ENCODE measurements at regions not wholly inside any gene's neighbourhood (a gene's known extent, or its start where the extent isn't known, plus 50 kb on each side); places are given as distances from the start of the nearest gene placed in this dataset.

- H3K4me3 ChIP-seq (ENCODE audit: low read length in 2 of 2) = no peak overlapping the region
- no peaks in the 10 kb centered on the region for H3K36me3 ChIP-seq (ENCODE audit: control insufficient read depth in 2 of 2, insufficient read depth in 2 of 2, low read length in 1 of 2)
- 98% methylated on average over 3 of the region's 3 CpGs for WGBS
- no peaks in the 10 kb centered on the region for H3K9me3 ChIP-seq (ENCODE audit: control insufficient read depth in 2 of 2, insufficient read depth in 1 of 2, low read length in 1 of 2)
- no peaks in the 10 kb centered on the region for H3K4me1 ChIP-seq (ENCODE audit: control insufficient read depth in 2 of 2, insufficient read depth in 2 of 2, low read length in 2 of 2)
- no peaks in the 10 kb centered on the region for H3K27me3 ChIP-seq (ENCODE audit: control insufficient read depth in 2 of 2, insufficient read depth in 1 of 2, low read length in 1 of 2)
- no peak for DNase-seq (ENCODE audit: low read depth in 6 of 9, low spot score in 9 of 9)
- H3K27ac ChIP-seq (ENCODE audit: low read depth in 1 of 2, low read length in 1 of 2) = no peak overlapping the region
Measured at GRCh38 chr6:45795678-45796077, 220.0 kb downstream of the CLIC5 start.

- no peak for DNase-seq (ENCODE audit: low read depth in 6 of 9, low spot score in 9 of 9)
- Histone ChIP-seq H3K27ac (ENCODE audit: low read depth in 1 of 2, low read length in 1 of 2) (no peak overlapping the region), H3K36me3 (ENCODE audit: control insufficient read depth in 2 of 2, insufficient read depth in 2 of 2, low read length in 1 of 2) (no peaks in the 10 kb centered on the region), H3K4me3 (ENCODE audit: low read length in 2 of 2) (no peak overlapping the region), H3K9me3 (ENCODE audit: control insufficient read depth in 2 of 2, insufficient read depth in 1 of 2, low read length in 1 of 2) (no peaks in the 10 kb centered on the region), H3K27me3 (ENCODE audit: control insufficient read depth in 2 of 2, insufficient read depth in 1 of 2, low read length in 1 of 2) (no peaks in the 10 kb centered on the region), H3K4me1 (ENCODE audit: control insufficient read depth in 2 of 2, insufficient read depth in 2 of 2, low read length in 2 of 2) (no peaks in the 10 kb centered on the region)
- WGBS = 95% methylated on average over 3 of the region's 3 CpGs
Measured at GRCh38 chr6:45794465-45794864, 221.2 kb downstream of the CLIC5 start.

GRCh38 chr6:45791211-45792168 lies 224.2 kb downstream of the CLIC5 start:
- 97% methylated on average over 4 of the region's 4 CpGs for WGBS
- Histone ChIP-seq H3K27ac (ENCODE audit: low read depth in 1 of 2, low read length in 1 of 2) (no peak overlapping the region), H3K27me3 (ENCODE audit: control insufficient read depth in 2 of 2, insufficient read depth in 1 of 2, low read length in 1 of 2) (no peaks in the 10 kb centered on the region), H3K4me3 (ENCODE audit: low read length in 2 of 2) (no peak overlapping the region), H3K36me3 (ENCODE audit: control insufficient read depth in 2 of 2, insufficient read depth in 2 of 2, low read length in 1 of 2) (no peaks in the 10 kb centered on the region), H3K9me3 (ENCODE audit: control insufficient read depth in 2 of 2, insufficient read depth in 1 of 2, low read length in 1 of 2) (no peaks in the 10 kb centered on the region), H3K4me1 (ENCODE audit: control insufficient read depth in 2 of 2, insufficient read depth in 2 of 2, low read length in 2 of 2) (no peaks in the 10 kb centered on the region)
- no peak for DNase-seq (ENCODE audit: low read depth in 6 of 9, low spot score in 9 of 9)

GRCh38 chr6:45789238-45789637 lies 226.4 kb downstream of the CLIC5 start:
- Histone ChIP-seq H3K9me3 (ENCODE audit: control insufficient read depth in 2 of 2, insufficient read depth in 1 of 2, low read length in 1 of 2) (no peaks in the 10 kb centered on the region), H3K4me3 (ENCODE audit: low read length in 2 of 2) (no peak overlapping the region), H3K36me3 (ENCODE audit: control insufficient read depth in 2 of 2, insufficient read depth in 2 of 2, low read length in 1 of 2) (no peaks in the 10 kb centered on the region), H3K27ac (ENCODE audit: low read depth in 1 of 2, low read length in 1 of 2) (no peak overlapping the region), H3K4me1 (ENCODE audit: control insufficient read depth in 2 of 2, insufficient read depth in 2 of 2, low read length in 2 of 2) (no peaks in the 10 kb centered on the region), H3K27me3 (ENCODE audit: control insufficient read depth in 2 of 2, insufficient read depth in 1 of 2, low read length in 1 of 2) (no peaks in the 10 kb centered on the region)
- no peak for DNase-seq (ENCODE audit: low read depth in 6 of 9, low spot score in 9 of 9)

GRCh38 chr6:45787384-45787783 lies 228.3 kb downstream of the CLIC5 start:
- no peak overlapping the region for H3K4me3 ChIP-seq (ENCODE audit: low read length in 2 of 2)

GRCh38 chr6:45786355-45786781 lies 229.3 kb downstream of the CLIC5 start:
- H3K4me1 ChIP-seq (ENCODE audit: control insufficient read depth in 2 of 2, insufficient read depth in 2 of 2, low read length in 2 of 2) = no peaks in the 10 kb centered on the region
- no peaks in the 10 kb centered on the region for H3K27me3 ChIP-seq (ENCODE audit: control insufficient read depth in 2 of 2, insufficient read depth in 1 of 2, low read length in 1 of 2)
- no peaks in the 10 kb centered on the region for H3K9me3 ChIP-seq (ENCODE audit: control insufficient read depth in 2 of 2, insufficient read depth in 1 of 2, low read length in 1 of 2)
- no peaks in the 10 kb centered on the region for H3K36me3 ChIP-seq (ENCODE audit: control insufficient read depth in 2 of 2, insufficient read depth in 2 of 2, low read length in 1 of 2)
- no peak for DNase-seq (ENCODE audit: low read depth in 6 of 9, low spot score in 9 of 9)
- H3K27ac ChIP-seq (ENCODE audit: low read depth in 1 of 2, low read length in 1 of 2) = no peak overlapping the region
- H3K4me3 ChIP-seq (ENCODE audit: low read length in 2 of 2) = no peak overlapping the region
- WGBS = 98% methylated on average over 6 of the region's 6 CpGs

More at GRCh38 chr6:45787384-45787783, 228.3 kb downstream of the CLIC5 start:
- no peaks in the 10 kb centered on the region for H3K4me1 ChIP-seq (ENCODE audit: control insufficient read depth in 2 of 2, insufficient read depth in 2 of 2, low read length in 2 of 2)
- H3K27ac ChIP-seq (ENCODE audit: low read depth in 1 of 2, low read length in 1 of 2) = no peak overlapping the region
- H3K9me3 ChIP-seq (ENCODE audit: control insufficient read depth in 2 of 2, insufficient read depth in 1 of 2, low read length in 1 of 2) = no peaks in the 10 kb centered on the region
- 98% methylated on average over 3 of the region's 3 CpGs for WGBS
- no peaks in the 10 kb centered on the region for H3K27me3 ChIP-seq (ENCODE audit: control insufficient read depth in 2 of 2, insufficient read depth in 1 of 2, low read length in 1 of 2)
- H3K36me3 ChIP-seq (ENCODE audit: control insufficient read depth in 2 of 2, insufficient read depth in 2 of 2, low read length in 1 of 2) = no peaks in the 10 kb centered on the region
- DNase-seq (ENCODE audit: low read depth in 6 of 9, low spot score in 9 of 9) = no peak

GRCh38 chr6:45784250-45784649 lies 231.4 kb downstream of the CLIC5 start:
- no peaks in the 10 kb centered on the region for H3K36me3 ChIP-seq (ENCODE audit: control insufficient read depth in 2 of 2, insufficient read depth in 2 of 2, low read length in 1 of 2)
- WGBS = 47% methylated on average over 1 of the region's 1 CpG

GRCh38 chr6:45783716-45784115 lies 231.9 kb downstream of the CLIC5 start:
- Histone ChIP-seq H3K27me3 (ENCODE audit: control insufficient read depth in 2 of 2, insufficient read depth in 1 of 2, low read length in 1 of 2) (no peaks in the 10 kb centered on the region), H3K9me3 (ENCODE audit: control insufficient read depth in 2 of 2, insufficient read depth in 1 of 2, low read length in 1 of 2) (no peaks in the 10 kb centered on the region), H3K4me3 (ENCODE audit: low read length in 2 of 2) (no peak overlapping the region), H3K36me3 (ENCODE audit: control insufficient read depth in 2 of 2, insufficient read depth in 2 of 2, low read length in 1 of 2) (no peaks in the 10 kb centered on the region), H3K27ac (ENCODE audit: low read depth in 1 of 2, low read length in 1 of 2) (no peak overlapping the region), H3K4me1 (ENCODE audit: control insufficient read depth in 2 of 2, insufficient read depth in 2 of 2, low read length in 2 of 2) (no peaks in the 10 kb centered on the region)
- DNase-seq (ENCODE audit: low read depth in 6 of 9, low spot score in 9 of 9) = no peak
- WGBS = 95% methylated on average over 5 of the region's 5 CpGs

More at GRCh38 chr6:45784250-45784649, 231.4 kb downstream of the CLIC5 start:
- no peaks in the 10 kb centered on the region for H3K4me1 ChIP-seq (ENCODE audit: control insufficient read depth in 2 of 2, insufficient read depth in 2 of 2, low read length in 2 of 2)
- H3K27me3 ChIP-seq (ENCODE audit: control insufficient read depth in 2 of 2, insufficient read depth in 1 of 2, low read length in 1 of 2) = no peaks in the 10 kb centered on the region
- H3K9me3 ChIP-seq (ENCODE audit: control insufficient read depth in 2 of 2, insufficient read depth in 1 of 2, low read length in 1 of 2) = no peaks in the 10 kb centered on the region
- no peak overlapping the region for H3K27ac ChIP-seq (ENCODE audit: low read depth in 1 of 2, low read length in 1 of 2)
- no peak for DNase-seq (ENCODE audit: low read depth in 6 of 9, low spot score in 9 of 9)
- no peak overlapping the region for H3K4me3 ChIP-seq (ENCODE audit: low read length in 2 of 2)

- Histone ChIP-seq H3K27me3 (ENCODE audit: control insufficient read depth in 2 of 2, insufficient read depth in 1 of 2, low read length in 1 of 2) (no peaks in the 10 kb centered on the region), H3K9me3 (ENCODE audit: control insufficient read depth in 2 of 2, insufficient read depth in 1 of 2, low read length in 1 of 2) (no peaks in the 10 kb centered on the region), H3K4me3 (ENCODE audit: low read length in 2 of 2) (no peak overlapping the region), H3K36me3 (ENCODE audit: control insufficient read depth in 2 of 2, insufficient read depth in 2 of 2, low read length in 1 of 2) (no peaks in the 10 kb centered on the region), H3K4me1 (ENCODE audit: control insufficient read depth in 2 of 2, insufficient read depth in 2 of 2, low read length in 2 of 2) (no peaks in the 10 kb centered on the region), H3K27ac (ENCODE audit: low read depth in 1 of 2, low read length in 1 of 2) (no peak overlapping the region)
- DNase-seq (ENCODE audit: low read depth in 6 of 9, low spot score in 9 of 9) = no peak
- WGBS = 82% methylated on average over 3 of the region's 3 CpGs
Measured at GRCh38 chr6:45781890-45782289, 233.8 kb downstream of the CLIC5 start.

Measured in thymus (tissue), 11 donors.